Vagina (tissue), 2 donors: ENCODE measurements at regions not wholly inside any gene's neighbourhood (a gene's known extent, or its start where the extent isn't known, plus 50 kb on each side); places are given as distances from the start of the nearest gene placed in this dataset.

ENCODE experiments used
- CTCF ChIP-seq, 3 experiments: fragments of 450-650 bp in 2 of 3; fragments of 200-600 bp in 1 of 3; sonication (generic) in 1 of 3; IDR thresholded peaks; one replicate each; pipeline ENCODE4 v1.5.1; 2017 to 2019; ENCODE audit warnings: antibody characterized with exemption in 3 of 3, mild to moderate bottlenecking in 2 of 3, moderate library complexity in 2 of 3
- POLR2A ChIP-seq, 2 donors: fragments of 450-650 bp; IDR thresholded peaks; one replicate each; pipeline ENCODE4 v1.6.1; 2017; ENCODE audit warnings: antibody characterized with exemption in 2 of 2, mild to moderate bottlenecking in 2 of 2, moderate library complexity in 2 of 2
- POLR2AphosphoS5 ChIP-seq, 2 donors: sonication (generic); formaldehyde crosslinking; IDR thresholded peaks; one replicate each; pipeline ENCODE4 v1.9.0; 2017; ENCODE audit warnings: antibody characterized with exemption in 2 of 2, mild to moderate bottlenecking in 2 of 2, low read depth in 1 of 2; ENCODE audit not compliant: insufficient read depth in 1 of 2

DNA sequence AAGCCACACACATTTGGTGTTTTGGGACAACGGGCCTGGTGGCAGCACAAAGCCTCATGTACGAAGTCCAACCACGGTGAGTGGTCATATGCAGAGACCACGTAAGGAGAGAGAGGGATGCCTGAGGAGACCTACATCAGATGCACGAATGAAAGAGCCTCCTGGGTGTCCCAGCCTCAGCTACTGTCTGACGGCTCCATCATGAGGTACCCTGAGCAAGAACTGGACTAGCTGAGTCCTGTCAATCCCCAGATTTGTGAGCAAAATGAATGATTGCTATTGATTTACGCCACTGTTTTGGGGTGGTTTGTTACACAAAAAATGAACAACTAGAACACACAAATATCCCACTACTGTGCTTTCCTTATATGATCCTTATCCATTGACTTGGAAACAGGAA lies 275.7 kb upstream of the KYNU start:
- TF ChIP-seq CTCF (IDR thresholded peaks at IDR 0.05) (no peak), POLR2AphosphoS5 (IDR thresholded peaks at IDR 0.05; ENCODE audit: insufficient read depth in 1 of 2, low read depth in 1 of 2) (no peak), POLR2A (IDR thresholded peaks at IDR 0.05) (no peak)
